HG02642 (cell line): ENCODE measurements at regions not wholly inside any gene's neighbourhood (a gene's known extent, or its start where the extent isn't known, plus 50 kb on each side); places are given as distances from the start of the nearest gene placed in this dataset.
"Not testable (repeated sequence)": the region's sequence is repeated elsewhere in the genome, so short reads cannot be mapped to it uniquely, and the experiment has no call there.

Experiments used
- ATAC-seq: cut with Tn5 transposase; IDR thresholded peaks from one replicate; pipeline ENCODE4 v1.9.1; 2021; ENCODE audit warnings: mild to moderate bottlenecking; ENCODE audit not compliant: unreplicated experiment, poor library complexity

DNA sequence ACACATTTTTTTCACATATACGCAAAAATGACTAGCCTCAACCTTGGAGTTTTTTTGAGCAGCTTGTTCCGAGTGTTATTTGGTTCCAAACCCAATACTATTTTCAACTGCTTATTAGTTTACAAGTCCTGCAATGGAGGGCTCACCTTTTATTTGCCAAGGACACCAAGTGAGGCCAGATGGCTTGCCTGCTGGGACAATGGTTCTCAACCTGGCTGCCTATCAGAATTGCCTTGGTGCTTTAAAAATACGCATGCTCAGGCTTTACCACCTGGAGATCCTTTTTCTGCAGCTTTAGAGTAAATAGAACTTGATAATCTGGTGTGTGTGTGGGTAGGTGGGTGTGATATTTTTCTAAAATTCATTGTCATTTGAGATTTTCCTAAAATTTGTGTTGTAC, 276.8 kb downstream of the MTERF1 start:
- no peak for ATAC-seq

DNA sequence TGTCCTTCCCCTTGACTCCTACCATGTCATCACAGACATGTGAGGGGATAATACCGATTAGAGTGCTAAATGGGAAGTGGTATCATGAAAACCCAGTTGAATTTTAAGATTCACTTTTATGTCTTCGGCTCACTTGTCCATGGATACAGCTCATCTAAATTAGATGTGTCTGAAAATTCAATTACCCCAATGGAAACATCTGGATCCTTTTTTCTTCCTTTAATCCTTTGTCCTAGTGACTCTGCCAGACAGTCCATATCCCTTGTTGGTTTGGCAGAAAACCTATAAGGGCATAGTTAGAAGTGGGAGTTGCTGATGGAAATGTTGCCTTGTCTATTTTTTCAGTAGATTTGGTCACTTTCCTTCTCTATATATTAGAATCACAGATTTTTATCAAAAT, 271.9 kb downstream of the MTERF1 start:
- no peak for ATAC-seq

DNA sequence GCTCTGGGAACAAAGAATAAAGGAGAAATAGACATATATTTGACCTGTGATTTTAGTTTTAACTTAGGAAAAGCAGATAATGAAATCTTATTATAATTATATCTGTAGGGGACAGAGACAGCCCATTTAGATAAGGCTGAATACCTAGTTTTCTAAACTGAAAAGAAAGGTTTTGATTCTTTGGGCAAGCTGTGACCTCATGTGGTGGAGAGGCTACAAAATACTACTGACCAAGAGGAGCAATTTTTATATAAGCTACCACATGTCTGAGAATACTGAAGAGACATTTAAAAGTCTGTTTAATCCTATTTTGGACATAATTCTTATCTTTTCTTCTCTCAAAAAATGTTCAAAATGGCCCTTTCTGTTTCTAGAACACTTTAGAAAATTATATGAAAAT, 271.0 kb downstream of the MTERF1 start:
- ATAC-seq, result no peak

DNA sequence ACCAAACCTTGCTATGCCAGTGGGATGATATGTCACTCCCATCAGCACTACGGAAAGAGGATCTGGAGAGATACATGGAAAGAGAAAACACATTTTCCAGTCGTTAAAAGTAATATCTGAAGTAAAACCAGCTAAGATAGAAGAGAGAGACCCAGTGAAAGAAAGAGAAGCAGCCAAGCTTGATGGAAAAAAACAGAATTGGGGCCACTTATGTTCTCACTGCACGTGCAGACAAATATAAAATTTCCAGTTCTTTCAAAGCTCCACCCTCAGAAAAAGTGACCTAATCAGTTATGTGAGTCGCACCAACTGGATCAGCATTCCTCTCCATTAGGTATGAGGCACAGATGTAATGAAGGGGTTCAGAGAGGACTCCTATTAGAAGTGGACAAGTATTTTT, 266.1 kb downstream of the MTERF1 start:
- no peak for ATAC-seq

DNA sequence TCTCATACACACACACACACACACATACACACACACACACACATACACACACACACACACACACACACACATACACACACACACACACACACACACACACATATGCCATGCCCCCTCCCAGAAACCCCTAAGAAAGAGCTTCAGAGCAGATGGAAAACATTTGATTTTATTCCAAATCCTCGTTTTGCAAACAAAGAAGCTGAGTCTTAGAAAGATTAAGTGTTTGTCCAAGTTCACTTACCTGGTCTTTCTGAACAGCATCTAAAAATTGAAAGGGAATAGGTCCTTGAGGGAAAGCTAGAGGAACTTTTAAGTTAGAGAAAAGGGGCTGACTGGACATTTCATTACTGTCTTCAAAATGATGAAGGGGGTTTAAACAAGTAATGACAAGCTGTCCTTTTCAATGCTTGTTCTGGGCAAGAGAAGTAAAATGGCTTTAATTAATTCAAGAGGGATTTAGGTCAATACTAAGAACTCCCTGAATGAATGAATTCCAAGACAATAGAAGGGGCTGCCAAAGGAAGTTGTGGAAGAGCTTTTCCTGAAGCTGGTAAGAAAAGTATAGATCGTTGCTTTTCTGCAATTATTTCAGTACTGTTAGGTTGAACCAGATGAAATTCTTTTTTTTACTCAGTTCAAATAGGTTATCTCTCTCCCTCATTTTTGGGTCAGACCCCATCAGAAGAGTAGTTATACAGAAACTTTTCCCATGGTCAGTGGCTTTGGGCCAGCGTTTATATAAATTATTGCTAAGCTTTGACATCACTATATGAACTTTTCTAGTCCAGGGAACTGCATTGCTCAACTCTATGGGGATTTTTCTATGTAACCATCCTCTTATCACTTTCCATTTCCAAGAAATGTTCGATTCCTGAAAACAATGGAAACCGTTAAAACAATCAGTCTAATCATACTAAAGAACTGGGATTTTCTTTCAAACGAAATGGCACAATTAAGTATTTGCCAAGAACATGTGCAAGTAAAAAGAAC, 261.4 kb downstream of the MTERF1 start:
- no peak for ATAC-seq

DNA sequence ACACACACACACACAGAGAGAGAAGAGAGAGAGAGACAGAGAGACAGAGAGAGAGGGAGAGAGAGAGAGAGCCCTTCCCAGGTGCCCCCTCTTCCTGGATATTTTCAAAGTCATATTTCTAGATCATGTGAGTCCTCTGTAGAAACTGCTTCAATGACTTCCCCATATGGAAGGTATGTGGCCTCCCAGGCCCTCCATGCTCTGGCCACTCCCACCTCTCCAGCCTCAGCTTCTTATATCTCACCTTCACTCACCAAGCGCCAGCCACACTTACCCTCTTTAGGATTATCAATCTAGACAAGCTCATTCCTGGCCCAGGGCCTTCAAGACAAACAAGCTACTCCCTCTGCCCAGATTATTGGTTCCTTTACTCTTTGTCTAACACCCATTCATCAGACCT, 259.7 kb downstream of the MTERF1 start:
- ATAC-seq, result no peak

DNA sequence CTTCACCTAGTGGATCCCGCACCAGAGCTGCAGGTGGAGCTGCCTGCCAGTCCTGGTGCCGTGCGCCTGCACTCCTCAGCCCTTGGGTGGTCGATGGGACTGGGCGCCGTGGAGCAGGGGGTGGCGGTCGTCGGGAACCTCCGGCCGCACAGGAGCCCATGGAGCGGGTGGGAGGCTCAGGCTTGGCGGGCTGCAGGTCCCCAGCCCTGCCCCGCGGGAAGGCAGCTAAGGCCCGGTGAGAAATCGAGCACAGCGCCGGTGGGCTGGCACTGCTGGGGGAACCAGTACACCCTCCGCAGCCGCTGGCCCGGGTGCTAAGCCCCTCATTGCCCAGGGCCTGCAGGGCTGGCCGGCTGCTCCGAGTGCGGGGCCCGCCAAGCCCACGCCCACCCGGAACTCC, 253.2 kb downstream of the MTERF1 start:
- not testable (repeated sequence) for ATAC-seq

DNA sequence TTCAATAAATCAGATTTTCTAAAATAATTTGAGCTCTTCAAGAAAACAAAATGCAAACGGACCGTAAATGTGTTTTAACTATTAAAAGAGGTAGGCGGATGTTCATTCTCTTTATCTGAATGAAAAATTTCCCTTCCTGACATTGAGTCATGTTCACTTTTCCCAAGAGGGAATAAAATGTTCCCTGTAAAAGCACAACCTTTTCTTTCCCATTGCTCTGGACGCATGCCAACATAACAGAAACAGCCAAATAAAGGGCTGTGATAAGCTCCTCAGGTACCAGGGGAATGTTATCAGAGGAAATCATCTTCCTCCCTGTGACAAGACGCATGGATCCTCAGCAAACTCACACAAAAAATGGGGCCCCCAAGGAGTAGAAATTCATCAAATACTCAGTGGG, 251.8 kb downstream of the MTERF1 start:
- ATAC-seq, result no peak

DNA sequence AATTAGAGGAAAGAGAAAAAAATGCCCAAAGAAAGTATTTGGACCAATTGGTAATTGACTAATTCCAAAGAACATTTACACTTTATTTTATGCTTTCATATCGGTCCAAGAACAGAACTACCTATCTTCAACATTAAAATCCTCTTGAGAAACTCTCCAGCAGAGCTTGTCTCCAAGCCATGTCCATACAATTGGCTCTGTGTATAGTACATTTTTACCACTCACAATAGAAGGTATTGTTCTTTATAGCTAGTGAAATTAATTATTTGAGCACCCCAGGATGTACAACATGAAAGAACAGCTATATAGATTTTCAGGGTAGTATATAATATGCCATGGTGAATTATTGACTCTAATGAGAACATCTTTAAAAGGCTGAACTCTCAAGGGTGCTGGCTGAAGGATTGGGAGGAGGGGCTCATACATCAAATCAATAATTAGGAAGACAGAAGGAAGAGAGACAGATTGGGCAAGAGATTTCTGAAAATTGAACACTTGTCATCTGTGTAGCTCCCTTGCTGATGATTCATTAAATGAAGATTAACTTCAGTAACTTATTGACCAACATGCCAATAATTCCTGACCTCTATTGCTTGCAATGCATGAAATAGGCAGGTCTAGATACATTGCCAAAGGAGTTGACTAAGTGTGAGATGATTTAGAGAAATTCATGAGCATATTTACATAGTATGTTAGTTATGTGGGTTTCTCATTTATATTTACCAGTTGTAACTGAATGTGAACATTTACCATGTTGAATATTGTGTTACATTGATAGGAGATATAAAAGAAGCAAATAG, 249.7 kb downstream of the MTERF1 start:
- ATAC-seq, result no peak

DNA sequence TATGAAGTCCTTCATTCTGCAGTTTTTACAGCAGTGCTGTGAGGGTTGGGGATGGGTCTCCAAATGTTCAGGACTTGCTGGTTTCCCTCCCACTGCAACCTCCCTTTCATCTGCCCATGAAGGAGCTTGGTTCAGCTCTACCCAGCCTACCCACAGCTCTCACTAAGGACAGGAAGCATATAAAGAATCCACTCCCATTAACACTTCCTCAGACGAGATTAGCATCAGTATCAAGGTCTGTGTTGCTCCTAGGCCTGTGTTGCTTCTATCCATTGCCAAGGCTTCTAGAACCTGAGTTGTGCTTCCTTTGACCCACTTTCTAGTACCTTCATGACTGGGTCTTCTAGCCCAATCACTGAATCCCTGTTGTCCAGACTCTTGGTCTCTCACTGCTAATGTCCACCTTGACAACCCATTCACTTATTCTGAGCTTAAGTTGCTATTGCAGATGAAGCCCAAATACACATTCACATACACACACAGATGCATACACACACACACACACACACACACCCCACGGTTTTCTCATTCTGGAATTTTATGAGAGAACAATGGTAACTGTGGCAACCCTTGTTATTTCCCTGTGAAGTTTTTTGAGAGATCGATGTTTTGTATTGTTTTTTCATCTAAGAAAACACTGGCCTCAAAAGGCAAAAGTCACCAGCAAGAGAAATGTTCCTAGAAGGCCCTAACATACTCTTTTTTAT, 248.1 kb downstream of the MTERF1 start:
- no peak for ATAC-seq

DNA sequence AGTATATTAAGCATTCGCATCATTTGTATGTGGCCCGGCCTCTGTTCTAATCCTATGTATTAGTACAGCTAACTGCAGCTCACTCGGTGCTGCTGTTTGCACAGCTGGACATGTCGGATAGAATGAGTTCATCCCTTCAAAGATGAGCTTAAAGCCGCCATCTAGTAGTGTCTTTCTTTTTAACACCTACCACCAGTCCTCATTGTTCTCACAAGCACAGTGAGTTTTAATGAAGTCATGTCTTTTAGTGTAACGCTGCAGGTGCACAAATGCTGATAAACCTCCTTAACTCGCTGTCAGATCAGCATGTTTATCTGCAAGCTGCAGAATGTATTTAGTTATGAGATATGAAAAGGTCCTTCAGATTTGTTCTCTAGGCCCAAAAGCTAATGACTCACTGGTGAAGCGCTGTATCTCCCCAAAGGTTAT, 247.5 kb downstream of the MTERF1 start:
- no peak for ATAC-seq

DNA sequence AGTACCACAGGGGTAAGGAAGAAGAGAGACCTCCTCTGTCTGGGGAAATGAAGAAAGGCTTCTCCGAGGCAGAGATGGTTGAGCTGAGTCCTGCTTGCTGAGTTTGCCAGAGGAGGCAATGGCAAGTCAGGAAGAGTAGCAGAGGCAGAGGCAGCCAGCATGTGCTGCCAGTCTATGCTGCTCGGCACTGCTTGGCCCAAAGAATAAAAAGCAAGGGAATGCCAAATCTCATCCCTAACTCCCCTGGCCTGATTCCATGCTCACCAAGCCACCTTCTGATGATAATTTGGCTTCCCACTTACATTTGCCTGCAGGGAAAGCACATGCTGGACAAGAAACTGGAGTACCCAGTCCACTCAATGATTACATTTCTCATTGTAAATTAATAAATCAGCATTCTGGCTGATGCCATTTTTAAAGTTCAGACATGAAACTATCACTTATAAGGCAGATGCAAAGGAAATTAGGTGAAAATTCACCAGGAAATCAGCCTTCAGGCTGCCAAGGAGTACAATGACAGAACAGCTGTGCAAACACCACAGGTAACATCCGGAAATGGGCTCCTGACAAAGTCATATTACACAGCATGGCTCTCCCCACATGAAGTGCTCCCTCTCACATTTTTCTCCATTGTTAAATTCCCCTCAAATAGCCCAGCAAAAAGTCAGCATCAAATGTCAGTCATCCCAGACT, 245.9 kb downstream of the MTERF1 start:
- no peak for ATAC-seq

DNA sequence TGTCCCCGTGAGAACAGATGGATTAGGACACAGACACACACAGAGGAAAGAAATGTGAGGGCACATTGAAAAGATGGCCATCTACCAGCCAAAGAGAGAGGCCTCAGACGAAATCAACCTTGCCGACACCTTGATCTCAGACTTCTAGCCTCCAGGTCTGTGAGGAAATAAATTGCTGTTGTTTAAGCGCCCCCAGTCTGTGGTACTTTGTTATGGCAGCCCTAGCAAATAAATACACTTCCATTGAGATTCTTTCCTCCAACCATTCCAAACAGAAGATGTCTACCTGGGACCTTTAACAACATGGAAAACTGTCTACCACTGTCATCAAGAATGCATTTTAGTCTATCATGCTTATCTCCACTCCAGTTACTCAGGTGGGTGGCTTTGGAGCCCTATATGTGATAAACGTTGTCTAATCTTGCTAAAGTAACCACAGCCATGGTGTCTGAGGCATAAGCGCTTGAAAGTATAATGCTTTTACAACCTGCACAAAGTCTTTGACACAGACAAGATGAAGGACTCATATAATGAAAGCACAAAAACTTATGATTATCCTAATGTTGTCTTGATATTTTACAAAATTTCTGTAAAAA, 244.3 kb downstream of the MTERF1 start:
- ATAC-seq, result no peak

DNA sequence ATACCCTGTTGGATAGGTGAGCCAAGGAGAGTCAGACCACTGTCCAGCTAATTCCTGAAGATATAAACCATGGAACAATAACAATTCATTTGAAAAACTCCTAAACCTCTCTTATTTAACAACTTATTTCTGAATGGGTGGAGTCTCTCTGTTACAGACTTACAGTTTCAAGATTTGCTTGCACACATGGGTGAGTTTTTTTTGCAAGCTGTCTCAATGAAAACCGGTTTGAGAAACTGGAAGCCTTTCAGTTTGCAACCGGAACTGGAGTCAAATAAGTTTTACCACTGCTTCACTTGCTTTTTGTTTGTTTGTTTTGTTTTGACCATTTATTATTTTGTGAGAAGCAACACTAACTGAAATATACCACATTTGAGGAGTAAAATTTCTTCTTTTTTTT, 243.8 kb downstream of the MTERF1 start:
- ATAC-seq, result no peak

DNA sequence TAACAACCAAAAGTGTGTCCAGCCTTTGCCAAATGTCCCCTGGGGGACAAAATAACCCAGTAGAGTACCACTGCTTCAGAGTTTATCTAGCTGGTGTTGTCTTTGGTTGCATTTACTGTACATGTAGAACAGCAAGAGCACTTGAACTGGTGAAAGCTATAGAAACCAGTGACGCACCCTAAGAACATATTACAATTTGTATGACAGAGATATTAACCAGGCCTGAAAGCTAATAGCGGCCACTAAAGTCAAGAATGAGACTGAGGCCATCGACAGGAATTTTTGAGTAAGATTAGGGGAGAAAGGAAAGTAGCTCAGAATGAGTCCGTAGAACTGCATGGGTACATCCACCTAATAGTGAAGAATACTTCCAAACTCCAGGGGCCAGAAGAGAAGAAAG, 236.2 kb downstream of the MTERF1 start:
- ATAC-seq, result no peak

DNA sequence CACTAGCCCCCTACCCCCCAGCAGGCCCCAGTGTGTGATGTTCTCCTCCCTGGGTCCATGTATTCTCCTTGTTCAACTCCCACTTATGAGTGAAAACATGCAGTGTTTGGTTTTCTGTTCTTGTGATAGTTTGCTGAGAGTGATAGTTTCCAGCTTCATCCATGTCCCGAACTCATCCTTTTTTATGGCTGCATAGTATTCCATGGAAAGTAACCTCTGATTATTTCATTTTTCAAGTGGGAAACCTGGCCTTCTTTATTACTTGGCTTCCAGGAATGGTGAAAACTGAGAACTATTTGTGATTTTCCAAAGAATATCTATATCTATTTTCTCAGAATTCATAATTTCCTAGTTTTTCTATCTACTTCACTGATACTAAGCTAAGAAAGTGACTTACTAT, 235.0 kb downstream of the MTERF1 start:
- ATAC-seq, result no peak

DNA sequence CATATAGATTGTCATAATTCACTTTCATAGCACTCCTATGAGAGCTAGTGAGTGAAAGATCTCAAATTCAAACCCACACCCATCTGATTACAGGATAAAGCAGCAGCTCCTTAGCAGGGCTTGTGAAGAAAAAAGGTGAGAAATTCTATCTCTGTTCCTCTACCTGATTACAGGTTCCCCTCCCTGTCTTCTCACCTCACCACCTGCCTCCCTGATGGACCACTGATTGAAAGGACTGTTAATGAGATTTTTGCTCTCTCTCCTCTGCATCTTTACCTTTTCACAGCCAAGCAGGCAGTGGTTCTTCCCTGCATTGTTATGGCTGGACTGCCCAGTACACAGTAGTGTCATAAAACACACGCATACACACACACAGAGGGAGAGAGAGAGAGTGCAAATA, 228.5 kb downstream of the MTERF1 start:
- no peak for ATAC-seq

DNA sequence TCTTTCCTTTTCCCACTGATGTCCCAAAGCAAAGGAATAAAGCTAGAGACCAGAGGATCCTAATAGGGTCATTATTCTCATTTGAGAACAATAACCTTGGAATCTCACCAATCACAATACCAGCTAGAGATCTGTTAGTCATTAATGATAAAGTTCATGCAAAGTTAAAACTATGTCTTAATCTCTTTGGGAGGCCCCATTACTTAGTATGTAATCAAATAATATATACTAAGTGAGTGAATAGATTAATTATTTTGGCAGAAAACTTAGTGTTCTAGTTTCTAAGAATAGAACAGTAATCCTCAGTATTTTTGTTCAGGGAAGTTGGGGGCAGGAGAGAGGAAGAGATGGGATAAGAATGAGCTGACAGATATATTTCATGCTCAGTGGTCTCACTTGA, 227.2 kb downstream of the MTERF1 start:
- ATAC-seq, result no peak

DNA sequence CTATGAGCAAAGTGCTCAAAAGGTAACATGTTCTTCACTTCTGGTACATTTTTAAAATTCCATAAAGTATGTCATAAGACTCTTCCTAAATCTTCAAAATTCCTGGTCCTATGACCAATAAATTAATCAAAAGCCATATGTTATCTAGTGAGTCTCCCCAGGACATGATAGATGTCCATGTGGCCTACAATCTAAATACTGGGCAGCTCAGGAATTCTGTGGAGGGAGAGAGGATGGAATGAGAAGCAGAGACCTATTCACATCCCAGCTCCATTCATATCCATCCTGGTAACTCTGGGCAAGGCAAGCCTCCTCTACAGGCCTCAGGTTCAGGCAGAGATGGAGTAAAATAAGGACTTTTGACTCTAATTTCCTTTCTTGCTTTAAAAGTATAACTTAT, 224.8 kb downstream of the MTERF1 start:
- ATAC-seq, result no peak
